Fibroblast of skin of scalp (primary cell): ENCODE measurements at regions not wholly inside any gene's neighbourhood (a gene's known extent, or its start where the extent isn't known, plus 50 kb on each side); places are given as distances from the start of the nearest gene placed in this dataset.
A peak's percentile ranks its signal among the peaks of the same experiment; 100 is the strongest.
"Not testable (repeated sequence)": the region's sequence is repeated elsewhere in the genome, so short reads cannot be mapped to it uniquely, and the experiment has no call there.

ENCODE experiments used
- DNase-seq: peaks from one replicate; pipeline ENCODE4 v3.0.0-alpha.2; 2013

DNA sequence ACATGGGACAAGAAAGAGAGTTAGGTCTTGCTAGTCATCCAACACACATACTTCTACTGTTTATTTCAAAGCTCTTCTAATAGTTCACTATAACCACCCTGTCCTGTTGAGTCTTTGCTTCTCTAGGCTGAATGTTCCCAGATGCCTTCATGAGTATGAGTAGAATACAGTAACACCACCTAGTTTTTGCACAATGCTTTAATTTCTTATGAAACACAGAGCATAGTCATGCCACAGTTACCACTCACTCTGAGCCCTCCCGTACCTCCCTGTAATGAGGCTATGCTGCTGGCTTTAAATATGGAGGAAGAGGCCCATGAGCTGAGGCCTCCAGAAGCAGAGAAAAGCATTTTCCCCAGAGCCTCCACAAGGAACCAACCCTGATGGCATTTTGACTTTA lies 75.0 kb upstream of the SLC1A3 start:
- no peak for DNase-seq

DNA sequence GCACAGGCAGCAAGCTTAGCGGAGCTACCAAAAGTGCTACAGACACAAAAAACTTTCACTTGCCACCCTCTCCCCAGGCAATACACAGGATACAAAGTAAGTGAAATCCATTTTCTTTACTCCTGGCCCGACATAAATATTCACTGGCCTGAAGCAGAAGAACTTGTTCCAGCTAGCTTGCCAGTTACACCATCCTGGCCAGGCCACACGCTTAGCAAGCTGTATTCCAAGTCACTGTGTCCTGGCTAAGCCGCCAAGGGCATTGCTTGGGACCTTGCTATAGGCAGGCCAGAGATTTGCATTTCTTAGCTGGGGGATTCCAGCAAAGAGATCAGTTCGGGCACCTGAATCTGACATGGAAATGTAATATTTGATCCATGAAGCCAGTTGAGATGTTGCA lies 71.0 kb upstream of the SLC1A3 start:
- no peak for DNase-seq

DNA sequence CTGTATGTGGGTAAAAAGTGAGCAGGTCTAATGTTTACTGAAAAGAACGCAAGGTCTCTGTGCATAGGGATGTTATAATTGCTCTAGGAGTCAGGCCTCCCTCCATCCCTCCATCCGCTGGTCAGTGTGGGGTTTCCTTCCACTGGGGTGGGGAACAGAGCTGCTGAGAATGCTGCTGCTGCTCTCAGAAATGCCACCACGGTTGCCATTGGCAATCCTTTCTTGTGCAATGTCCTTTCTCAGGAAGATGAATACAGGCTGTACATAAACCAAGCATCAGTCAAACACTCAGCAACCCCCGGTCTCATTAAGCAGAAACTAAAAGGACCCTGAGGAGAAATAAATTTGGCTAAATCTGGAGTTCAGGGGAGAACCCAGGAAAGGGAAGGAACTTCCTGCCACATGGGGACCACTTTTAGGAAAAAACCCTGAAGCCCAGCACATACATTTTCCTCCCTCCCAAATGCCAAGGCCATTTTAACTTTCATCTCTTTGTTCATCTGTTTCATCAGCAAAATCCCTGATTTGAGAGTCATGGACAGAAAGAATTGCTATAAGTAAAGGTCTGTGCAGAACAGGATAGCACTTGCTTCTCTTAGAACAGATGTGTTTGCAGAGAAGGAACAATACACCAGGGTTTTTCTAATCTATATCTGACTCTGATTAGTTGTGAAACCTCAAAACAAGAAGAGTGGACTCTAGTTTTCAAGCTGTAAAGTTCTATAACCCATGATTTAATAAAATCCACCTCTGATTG lies 70.4 kb upstream of the SLC1A3 start:
- no peak for DNase-seq

DNA sequence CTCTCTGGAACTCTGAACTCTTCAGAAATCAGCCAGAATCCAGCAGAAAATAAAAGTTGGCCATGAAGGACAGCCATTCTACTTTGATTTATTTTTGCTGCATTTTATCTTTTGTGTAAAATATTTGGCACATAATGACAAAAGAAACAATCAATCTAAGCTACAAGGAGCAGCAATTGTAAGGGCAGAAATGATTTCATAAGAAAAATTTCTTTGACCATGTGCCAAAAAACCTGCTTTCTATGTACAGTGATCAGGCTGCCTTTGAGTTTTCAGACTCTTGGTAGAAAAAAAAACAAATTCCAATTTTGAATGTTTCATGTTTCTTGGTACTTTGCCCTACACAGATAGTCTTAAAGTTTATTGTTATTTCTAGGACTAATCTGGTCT lies 69.8 kb upstream of the SLC1A3 start:
- no peak for DNase-seq

DNA sequence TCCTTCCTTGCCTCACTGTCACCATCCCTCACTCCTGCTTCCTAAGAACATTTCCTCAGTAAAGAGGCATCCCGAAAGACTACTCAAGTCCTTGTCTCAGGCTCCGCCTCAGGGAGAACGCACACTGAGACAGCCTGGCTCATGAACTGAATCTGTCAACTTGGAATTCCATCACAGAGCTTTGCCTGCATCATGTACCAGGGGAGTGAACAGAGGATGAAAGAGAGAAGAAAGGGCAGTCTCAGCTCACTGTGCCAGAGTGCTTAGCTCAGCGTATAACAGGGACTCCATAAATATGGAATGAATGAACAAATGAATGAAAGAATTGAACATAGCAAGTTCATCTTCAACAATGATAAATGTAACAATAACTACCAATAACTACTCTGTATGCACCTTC lies 68.7 kb upstream of the SLC1A3 start:
- no peak for DNase-seq

DNA sequence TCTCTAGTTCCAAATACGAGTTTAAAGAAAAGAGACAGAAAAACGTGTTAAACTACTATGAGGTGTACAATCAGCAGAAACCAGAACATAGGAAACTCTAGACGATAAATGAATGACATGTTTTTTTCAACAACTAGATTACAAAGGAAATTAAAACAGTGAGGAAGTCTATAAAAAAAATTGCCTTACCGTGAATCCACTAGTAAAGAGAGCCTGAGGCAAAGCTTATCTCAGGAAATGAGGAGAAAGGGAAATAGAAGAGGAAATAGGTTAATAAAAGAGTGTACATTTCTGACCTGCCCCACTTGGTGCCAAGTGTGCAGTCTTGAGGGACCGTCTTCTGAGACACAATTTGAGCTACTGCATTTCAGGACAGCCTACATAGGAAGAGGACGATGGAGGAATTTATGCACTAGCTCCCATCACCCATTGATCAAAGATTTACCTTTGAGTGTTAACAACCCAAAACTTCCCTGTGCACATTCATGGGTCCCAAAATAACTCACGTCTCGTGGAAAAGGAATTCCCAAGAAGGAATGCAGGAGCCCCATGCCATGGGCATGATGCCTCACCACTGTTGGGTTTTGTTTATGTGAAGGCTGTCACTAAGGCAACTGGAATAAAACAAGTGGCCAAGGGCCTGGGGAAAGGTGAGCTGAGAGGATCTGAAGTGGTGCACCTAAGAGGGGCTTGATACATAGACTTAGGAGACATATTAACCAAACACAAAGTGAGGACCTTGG lies 53.6 kb upstream of the SLC1A3 start:
- DNase-seq: peak; percentile 43

DNA sequence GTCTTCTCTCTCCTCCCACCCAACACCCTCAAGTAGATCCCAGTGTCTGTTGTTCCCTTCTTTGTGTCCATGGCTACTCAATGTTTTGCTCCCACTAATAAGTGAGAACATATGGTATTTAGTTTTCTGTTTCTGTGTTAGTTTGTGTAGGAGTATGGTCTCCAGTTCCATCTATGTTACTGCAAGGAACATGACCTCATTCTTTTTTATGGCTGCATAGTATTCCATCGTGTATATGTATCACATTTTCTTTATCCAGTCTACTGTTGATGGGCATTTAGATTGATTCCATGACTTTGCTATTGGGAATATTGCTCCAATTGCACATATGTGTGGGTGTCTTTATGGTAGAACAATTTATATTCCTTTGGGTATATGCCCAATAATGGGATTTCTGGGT lies 51.4 kb upstream of the SLC1A3 start:
- not testable (repeated sequence) for DNase-seq
